Activated CD8-positive, alpha-beta memory T cell treated with anti-CD3 and anti-CD28 coated beads for 4 hours (primary cell): ENCODE measurements at regions not wholly inside any gene's neighbourhood (a gene's known extent, or its start where the extent isn't known, plus 50 kb on each side); places are given as distances from the start of the nearest gene placed in this dataset.
"Not testable (repeated sequence)": the region's sequence is repeated elsewhere in the genome, so short reads cannot be mapped to it uniquely, and the experiment has no call there.

Experiments used
- DNase-seq, 2 donors: peaks; one replicate each; pipeline ENCODE4 v3.0.0-alpha.2; 2020; ENCODE audit warnings: low read depth in 2 of 2

DNA sequence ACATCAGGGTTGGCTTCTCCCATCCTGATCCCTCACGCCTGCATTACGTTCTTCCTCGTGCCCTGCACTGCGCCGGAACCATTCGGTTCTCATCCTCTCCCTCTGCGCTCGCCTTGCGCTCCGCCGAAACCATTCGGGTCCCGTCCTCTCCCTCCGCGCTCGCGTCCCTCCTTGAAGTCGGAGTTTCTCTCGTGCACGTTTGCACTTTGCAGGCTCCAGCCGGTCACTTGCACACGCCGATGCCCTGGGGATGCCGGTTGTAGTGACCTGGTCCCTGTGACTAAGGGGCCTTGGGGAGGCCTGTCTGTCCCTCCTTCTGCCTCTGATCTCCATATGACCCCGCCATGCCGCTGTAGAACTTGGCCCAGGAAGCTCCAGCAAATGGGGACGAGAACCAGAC, 265.8 kb downstream of the TEX29 start:
- no peak for DNase-seq

DNA sequence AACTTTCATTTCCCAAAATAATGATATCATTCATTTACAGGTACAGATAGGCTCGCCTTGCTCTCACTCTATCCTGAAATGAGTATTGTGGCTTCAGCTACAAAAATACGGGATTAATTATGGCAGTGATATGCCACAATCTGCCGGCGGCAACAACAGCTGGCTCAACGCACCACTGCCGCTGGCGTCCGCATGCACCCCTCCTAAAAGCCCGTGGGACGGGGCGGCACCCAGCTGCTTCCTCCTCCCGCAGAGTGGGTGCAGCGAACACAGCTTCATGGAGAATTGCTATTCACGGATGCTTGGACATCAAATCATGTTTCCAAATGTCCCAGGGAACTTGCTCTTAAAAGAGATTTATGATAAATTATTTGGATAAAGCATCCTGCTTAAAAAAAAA, 266.8 kb downstream of the TEX29 start:
- no peak for DNase-seq

DNA sequence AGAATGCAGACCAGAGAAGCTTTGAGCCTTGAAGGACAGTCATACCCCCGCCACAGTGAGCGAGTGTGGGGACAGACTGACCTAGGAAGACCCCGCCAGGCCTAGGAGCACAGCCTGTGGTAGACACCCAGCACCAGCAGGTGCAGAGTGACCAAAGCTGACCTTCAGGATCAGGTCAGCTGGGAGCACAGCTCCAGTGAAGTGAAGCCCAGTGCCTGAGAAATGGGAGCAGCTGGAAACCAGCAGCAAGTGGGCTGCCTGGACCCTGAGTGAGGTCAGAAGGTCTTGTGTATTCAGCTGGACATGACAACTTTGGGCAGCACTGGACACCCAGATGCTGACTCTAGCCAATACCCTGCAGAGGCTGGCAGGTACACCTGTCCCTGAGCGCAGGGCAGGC, 268.9 kb downstream of the TEX29 start:
- no peak for DNase-seq

DNA sequence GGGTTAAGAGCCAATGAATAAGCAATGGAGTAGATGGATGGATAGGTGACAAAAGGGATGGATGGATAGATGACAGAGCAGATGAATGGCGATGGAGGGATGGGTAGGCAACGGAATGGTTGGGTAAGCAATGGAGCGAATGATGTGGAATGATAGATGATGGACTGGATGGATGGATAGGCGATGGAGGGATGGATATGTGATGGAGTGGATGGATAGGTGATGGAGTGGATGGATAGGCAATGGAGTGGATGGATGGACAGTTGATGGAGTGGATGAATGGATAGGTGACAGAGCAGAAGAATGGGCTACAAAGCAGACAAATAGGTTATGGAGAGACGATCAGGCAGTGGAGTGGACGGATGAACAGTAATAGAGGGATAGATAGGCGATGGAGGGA, 269.6 kb downstream of the TEX29 start:
- DNase-seq: no peak

DNA sequence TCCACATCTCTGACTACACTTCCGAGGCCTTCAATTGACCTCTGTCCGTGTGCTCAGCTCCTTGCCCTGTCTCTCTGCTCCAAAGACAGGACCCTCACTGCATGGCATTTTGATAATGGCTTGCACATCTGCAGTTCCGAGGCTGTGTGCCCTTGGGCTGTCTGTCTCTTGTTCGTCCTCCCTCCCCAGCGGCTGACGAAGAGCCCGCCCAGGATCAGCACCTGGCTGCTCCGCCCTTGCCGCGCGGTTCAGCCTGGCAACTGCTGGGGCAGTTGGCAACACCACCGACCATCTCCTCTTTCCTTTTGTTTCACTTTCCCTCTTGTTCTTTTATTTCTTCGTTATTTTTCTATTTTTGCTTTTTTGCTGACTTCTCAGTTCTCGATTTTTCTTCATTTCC, 270.4 kb downstream of the TEX29 start:
- DNase-seq: no peak

DNA sequence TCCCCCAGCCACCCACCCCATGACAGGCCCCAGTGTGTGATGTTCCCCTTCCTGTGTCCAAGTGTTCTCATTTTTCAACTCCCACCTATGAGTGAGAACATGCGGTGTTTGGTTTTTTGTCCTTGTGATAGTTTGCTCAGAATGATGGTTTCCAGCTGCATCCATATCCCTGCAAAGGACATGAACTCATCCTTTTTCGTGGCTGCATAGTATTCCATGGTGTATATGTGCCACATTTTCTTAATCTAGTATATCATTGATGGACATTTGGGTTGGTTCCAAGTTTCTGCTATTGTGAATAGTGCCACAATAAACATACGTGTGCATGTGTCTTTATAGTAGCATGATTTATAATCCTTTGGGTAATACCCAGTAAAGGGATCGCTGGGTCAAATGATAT, 273.0 kb downstream of the TEX29 start:
- DNase-seq: not testable (repeated sequence)

DNA sequence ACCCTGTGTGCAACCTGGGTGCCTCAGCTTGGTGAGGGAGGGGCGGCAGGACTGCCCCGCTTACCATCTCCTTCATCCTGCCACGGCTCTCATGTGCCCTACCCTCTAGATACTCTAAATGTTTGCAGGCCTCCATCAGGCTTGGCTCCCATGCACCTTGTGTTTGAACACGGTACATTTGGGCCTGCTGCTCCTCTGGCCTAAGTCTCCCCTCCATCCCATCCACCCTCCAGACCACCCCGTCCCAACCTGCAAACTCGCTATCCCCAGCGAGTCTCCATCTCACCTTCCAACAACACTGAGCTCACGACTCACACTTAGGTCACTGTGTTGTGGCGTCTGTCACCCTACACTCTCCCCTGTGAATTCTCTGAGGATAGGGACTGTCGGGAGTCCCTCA, 274.2 kb downstream of the TEX29 start:
- no peak for DNase-seq

DNA sequence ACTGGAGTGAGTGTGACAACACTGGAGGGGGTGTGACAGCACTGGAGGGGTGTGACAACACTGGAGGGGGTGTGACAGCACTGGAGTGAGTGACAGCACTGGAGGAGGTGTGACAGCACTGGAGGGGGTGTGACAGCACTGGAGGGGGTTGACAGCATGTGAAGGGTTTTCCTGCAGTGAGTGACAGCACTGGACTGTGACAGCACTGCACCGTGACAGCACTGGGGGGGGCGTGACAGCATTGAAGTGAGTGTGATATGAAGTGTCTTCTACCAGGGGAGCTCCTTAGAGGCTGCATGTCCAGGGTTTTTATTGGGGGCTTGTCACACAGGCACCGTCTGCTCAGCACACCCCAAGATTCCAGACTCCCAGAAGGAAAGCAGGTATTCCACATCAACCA, 274.8 kb downstream of the TEX29 start:
- no peak for DNase-seq

DNA sequence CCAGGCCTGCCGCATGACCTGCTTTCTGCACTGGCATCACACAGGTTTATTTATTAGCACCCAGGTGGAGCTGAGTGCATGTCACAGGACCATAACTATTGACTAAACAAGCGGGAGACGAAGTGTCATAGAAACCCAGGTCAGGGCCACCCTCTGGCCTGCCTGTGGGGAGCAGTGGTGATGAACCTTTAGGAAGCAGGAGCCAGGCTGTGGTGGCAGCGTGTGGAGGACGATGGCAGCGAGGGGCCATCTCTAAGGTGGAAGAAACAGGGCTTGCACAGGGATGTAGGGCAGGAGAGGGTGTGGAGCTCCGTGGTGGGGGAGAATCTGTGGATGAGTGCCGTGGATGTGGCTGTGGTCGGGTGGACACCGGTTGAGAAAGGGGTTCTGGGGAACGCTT, 275.3 kb downstream of the TEX29 start:
- DNase-seq: no peak

DNA sequence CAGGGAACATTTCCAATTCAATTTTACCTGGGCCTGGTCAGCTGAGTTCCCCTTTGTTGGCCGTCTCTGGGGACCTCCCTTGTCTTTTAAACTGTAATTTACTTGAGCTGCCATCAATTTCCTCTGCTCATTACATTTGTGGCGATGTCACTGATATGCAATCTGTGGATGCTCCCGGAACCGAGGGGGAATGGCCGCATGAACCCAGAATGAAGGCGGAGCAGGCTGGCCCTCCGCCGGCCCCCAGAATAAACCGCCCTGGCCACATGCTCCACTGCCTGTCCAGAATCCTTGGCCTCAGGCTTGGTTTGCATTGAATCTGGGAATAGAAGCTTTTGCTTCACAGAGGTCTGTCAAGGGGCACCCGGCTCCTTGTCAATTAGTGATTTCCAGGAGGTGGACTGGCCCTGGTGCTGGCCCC, 276.8 kb downstream of the TEX29 start:
- no peak for DNase-seq

DNA sequence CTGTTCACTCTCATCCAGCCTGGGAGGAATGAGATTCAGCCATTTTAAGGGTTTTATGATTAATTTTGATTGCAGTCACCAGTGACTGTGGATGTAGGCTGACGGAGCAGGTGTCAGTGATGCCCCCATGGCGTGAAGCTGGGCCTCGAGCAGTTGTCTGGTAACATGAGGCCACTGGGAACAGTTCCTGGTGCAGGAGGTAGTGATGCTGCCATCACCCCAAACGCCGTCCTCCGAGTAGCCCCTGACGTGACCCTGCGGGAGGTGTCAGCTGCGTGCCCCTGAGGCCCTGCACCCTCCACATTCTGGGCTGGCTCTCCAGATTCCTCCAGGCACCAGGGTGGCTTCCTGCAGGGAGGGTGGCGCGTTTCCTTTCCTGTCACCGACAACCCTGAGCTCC, 277.2 kb downstream of the TEX29 start:
- DNase-seq: no peak

DNA sequence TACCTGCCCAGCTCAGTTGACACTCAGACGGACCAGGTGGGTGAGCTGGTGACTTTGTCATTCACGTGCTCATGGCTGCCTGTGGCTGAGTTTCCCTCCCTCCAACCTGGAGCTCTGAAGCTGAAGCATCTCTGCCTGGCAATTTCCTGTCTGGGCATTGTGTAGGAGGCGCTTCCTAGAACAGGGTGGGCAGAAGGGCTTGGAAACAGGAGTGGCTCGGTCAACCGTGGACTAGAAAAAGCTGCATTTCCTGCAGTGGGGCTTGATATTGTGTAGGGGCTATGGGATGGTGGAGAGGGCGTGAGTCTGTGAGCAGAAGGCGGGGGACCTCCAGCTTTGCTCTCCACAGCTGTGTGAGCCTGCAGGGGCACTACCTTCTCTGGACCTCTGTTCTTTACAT, 278.3 kb downstream of the TEX29 start:
- no peak for DNase-seq

DNA sequence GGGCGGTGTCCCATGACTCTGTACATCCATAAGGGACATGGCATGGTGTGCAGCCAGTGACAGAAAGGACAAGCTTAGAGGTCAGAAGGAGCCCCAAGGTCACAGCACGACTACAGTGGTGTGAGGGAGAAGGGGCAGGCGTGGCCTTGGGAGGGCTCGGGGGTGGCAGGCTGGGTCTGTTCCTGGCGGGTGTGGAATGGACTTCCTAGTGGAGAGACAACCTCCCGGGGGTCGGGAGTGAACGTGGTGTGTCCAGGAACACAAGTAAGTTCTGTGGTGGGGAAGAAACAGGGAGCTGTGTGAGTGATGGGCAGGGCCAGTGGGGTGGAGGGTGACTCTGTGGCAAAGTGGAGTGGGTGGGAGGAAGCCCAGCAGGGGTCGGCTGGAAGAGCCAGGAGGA, 279.3 kb downstream of the TEX29 start:
- no peak for DNase-seq

DNA sequence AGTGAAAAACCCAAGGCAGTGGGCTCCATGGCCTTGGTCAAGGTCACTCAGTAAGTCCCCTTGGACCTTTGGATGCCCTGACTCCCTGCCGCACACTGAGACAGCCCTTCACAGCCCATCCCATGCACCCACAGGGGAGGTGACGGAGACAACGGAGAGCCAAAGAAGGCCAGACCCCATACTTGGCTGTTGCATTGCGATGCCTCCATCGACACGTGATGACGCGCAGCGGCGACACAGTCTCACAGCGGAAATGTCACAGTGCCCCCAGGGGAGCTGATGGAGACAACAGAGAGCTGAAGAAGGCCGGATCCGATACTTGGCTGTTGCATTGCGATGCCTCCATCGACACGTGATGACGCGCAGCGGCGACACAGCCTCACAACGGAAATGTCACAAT, 282.4 kb downstream of the TEX29 start:
- no peak for DNase-seq

DNA sequence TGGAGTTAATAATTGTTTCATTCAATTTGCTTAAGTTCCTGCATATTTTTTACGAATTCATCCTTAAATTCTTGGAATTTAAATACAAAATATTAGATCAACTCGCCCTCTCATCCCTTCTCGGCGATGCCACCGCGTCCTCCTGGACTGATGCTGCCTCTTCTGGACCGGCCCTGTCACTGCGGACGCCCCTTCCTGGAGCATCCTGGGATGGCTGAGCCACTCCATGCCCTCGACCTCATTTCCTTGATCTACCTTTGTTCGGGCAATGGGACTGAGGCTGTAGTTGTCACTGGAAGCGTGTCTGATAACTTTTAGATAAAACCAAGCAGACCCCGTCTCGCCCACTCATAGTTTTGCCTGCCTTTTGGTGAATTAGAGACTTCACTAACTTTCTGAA, 283.7 kb downstream of the TEX29 start:
- no peak for DNase-seq

DNA sequence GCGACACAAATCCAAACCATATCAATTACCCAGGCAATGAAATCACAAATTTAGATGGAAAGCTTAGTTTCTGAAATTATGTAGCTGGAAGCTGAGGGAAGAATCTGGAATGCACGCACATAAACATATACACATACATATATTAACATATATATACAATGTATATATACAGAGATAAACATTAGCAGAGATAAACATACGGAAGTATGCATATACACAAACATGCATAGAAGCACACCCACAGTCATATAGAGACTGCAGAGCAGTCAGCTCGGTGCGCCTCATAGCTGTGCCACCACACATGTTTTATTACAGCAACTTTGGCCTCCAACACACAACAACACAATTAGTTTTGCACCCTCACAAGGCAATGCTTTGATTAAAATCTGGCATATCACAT, 288.1 kb downstream of the TEX29 start:
- DNase-seq: no peak

DNA sequence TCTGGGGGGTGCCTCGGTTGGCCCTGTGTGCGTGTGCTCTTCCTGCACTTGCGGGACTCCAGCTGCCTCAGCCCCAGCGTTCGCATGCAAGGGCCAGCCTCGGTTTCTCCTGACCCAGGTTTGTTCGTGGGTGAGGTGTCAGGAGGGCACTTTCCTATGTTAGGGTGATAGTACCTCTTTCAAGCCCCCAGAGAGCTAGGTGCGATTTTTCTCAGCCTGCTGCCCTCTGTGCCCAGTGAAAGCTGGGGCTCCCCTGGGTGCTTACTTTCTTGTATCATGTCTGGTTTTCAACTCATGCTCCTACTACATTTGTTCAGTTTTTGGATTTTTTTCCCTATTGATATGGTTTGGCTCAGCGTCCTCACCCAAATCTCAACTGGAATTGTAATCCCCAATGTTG, 289.2 kb downstream of the TEX29 start:
- DNase-seq: no peak

DNA sequence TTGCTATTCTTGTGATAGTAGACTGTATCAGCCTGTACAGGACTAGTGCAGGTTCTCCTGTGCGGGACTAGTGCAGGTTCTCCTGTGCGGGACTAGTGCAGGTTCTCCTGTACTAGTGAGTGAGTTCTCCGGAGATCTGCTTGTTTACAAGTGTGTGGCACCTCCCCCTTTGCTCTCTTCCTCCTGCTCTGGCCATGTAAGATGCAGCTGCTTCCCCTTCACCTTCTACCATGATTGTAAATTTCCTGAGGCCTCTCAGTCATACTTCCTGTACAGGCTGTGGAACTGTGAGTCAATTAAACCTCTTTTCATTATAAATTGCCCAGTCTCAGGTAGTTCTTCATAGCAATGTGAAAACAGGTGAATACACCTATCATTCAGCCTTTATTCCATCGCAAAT, 289.6 kb downstream of the TEX29 start:
- DNase-seq: no peak

DNA sequence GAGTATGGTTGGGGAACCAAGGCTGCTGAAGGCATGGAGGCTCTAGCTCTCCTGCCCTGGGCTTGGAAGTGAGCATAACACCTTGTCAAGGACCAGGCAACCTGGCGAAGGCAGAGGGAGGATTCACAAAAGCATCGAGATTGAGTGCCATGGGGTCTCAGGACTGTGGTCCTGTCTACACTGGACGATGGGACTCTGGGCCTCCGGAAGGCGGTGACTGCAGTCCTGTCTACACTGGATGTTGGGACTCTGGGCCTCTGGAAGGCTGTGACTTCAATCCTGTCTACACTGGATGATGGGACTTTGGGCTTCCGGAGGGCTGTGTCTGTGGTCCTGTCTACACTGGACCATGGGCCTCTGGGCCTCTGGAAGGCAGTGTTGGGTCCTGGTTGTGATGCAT, 290.4 kb downstream of the TEX29 start:
- no peak for DNase-seq

DNA sequence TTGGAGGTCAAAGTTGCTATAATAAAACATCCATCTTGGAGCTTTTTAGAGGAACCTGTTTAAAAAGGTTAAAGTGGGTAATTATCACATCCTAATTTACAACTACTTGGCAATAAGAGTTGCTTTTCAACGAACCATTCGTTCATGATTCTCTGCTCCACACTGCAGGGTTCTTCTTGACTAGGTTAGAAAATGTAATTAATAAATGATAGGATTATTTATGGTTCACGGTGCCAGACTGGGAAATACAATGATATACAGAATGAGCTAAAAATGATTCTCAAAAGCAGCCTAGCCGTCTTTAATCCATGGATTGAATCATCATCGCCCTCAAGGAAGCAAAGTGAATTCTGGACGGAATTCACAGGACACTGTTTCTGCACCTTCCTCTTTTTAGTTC, 291.2 kb downstream of the TEX29 start:
- no peak for DNase-seq

DNA sequence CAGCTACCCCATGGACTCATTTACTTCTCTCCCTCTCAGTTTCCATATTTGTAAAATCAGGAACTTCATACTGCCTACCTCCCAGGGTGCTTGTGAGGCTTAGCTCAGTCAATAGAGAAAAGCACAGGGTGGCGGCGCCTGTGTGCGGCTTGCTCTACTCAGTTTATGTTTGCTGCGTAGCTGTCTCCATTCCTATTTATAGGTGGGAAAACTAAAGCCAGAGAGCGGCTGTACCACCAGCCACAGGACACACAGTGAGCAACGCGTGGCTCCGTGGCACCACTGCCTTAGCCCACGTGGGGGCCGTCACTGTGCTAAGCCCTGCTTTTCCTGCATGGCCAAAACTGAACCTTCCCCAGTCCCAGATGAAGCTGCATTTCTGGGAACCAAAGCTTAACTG, 292.4 kb downstream of the TEX29 start:
- DNase-seq: no peak

DNA sequence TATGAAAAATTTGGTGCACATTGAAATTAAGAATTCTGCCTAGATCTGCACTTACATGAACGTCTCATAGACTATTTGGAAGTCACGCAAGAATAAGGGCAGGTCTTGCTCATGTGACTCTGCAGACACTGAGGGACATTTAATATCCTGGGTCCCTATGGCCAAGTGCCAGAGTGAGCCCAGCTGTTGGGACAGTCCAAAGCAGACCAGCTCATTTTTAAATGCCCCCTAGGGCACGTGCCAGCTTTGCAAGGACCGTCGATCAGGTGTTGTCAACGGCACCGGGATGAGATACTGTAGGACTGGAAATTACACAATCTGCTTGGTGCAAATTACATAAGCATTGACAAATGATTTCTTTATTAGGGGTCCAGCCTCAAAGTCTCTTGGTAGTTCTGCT, 293.6 kb downstream of the TEX29 start:
- no peak for DNase-seq

DNA sequence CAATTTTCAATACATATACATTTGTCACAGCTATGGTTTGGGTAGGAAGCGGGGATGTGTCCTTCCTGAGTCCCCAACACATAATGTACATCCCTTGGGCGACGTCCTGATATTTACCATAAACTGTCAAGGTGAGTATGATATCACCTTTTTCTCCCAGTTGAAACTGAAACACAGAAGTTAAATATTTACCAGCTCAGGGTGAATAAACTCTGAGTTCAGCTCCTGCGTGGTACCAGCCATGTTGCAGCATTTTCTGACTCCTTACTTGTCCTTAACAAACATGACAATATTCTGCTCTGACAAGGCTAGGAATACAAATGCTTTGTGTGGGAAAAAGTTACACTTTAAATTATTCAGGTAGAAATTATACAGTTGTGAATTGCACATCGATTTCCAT, 294.2 kb downstream of the TEX29 start:
- DNase-seq: no peak

DNA sequence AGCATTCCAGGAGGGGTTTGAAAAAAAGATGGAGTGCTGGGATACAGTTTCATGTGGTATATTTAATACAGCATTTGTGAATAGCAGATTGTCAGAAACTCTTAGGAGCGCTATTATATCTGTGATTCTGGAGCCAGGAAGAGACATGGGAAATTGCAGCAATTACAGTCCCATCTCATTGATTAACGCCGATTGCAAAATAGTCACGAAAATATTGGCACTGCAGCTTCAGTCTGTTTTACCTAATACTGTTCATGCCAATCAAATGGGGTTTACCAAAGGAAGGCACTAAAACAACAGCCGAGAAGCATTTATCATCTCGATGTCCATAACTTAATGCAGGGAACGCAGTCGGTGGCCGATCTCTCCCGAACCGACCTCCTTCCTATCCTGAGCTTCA, 295.8 kb downstream of the TEX29 start:
- no peak for DNase-seq

DNA sequence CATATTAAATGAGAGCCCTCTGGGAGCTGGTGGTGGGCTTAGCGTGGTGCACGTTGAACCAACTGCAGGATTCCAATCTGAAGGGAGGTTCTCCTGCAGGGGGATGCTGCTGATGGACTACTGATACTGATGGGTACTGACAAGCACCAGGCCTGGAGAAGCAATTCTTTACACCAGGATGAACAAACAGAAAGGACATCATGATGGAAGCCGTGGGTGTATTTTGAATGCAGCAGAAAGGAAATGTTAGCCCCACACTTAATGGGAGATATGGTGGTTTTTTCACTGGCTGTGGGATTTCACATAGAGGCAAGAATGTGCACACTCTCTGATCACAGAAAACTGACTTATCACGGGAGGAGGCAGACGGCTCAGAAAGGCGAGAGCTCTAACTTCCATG, 299.7 kb downstream of the TEX29 start:
- DNase-seq: no peak
